ENCODE measurements at regions not wholly inside any gene's neighbourhood (a gene's known extent, or its start where the extent isn't known, plus 50 kb on each side); places are given as distances from the start of the nearest gene placed in this dataset.

- H3K9me1 ChIP-seq (replicated peaks; ENCODE audit: control insufficient read depth, extremely low read depth, insufficient read depth, low read length), result no peaks in the 10 kb centered on the region
- H3K4me1 ChIP-seq (ENCODE audit: control insufficient read depth, extremely low read depth, insufficient read depth, low read length), result no peaks in the 10 kb centered on the region
- H2AFZ ChIP-seq (ENCODE audit: low read depth, low read length), result no peak overlapping the region
- H3K4me3 ChIP-seq (replicated peaks in 1 of 3; ENCODE audit: insufficient read depth in 1 of 3, low read depth in 1 of 3, low read length in 3 of 3), result no peak overlapping the region
- DNase-seq (ENCODE audit: low read depth, low spot score) (no peak), FAIRE-seq (no peak)
- no peaks in the 10 kb centered on the region for H3K9me3 ChIP-seq (replicated peaks; ENCODE audit: control insufficient read depth, insufficient read depth, low read length)
- ChIA-PET POLR2A (no interaction called here), CTCF (no interaction called here)
- H3K79me2 ChIP-seq (ENCODE audit: control insufficient read depth, insufficient read depth, low read length), result no peaks in the 10 kb centered on the region
- intact Hi-C loops (cut with micrococcal nuclease), result no loop called here
- no peak overlapping the region for H3K4me2 ChIP-seq (ENCODE audit: insufficient read depth, low read length)
- H3K27ac ChIP-seq (ENCODE audit: insufficient read depth, low read depth, low read length), result no peak overlapping the region
- TF ChIP-seq JUN (IDR thresholded peaks at IDR 0.05; ENCODE audit: borderline replicate concordance, insufficient read depth, insufficient read length, low read depth) (no peak), EZH2 (IDR thresholded peaks at IDR 0.05; ENCODE audit: borderline replicate concordance, low read depth, low read length, severe bottlenecking) (no peak), MAX (IDR thresholded peaks at IDR 0.05; ENCODE audit: insufficient read depth, insufficient read length) (no peak), POLR2A (IDR thresholded peaks at IDR 0.05; ENCODE audit: low read depth, low read length) (no peak), POLR2AphosphoS5 (IDR thresholded peaks at IDR 0.05; ENCODE audit: insufficient read depth, low read depth, low read length) (no peak), GATA2 (IDR thresholded peaks at IDR 0.05; ENCODE audit: insufficient read depth, insufficient read length, low read depth, low read length) (no peak), MYC (IDR thresholded peaks at IDR 0.05; ENCODE audit: low read depth, low read length) (no peak), FOS (IDR thresholded peaks at IDR 0.05; ENCODE audit: borderline replicate concordance, insufficient read depth, low read length) (no peak)
- TF ChIP-seq, protein P1, sequence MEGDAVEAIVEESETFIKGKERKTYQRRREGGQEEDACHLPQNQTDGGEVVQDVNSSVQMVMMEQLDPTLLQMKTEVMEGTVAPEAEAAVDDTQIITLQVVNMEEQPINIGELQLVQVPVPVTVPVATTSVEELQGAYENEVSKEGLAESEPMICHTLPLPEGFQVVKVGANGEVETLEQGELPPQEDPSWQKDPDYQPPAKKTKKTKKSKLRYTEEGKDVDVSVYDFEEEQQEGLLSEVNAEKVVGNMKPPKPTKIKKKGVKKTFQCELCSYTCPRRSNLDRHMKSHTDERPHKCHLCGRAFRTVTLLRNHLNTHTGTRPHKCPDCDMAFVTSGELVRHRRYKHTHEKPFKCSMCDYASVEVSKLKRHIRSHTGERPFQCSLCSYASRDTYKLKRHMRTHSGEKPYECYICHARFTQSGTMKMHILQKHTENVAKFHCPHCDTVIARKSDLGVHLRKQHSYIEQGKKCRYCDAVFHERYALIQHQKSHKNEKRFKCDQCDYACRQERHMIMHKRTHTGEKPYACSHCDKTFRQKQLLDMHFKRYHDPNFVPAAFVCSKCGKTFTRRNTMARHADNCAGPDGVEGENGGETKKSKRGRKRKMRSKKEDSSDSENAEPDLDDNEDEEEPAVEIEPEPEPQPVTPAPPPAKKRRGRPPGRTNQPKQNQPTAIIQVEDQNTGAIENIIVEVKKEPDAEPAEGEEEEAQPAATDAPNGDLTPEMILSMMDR (IDR thresholded peaks at IDR 0.05; ENCODE audit: extremely low read depth in 1 of 2, insufficient read depth in 1 of 2, low read depth in 1 of 2, low read length in 2 of 2), result no peak
- no peaks in the 10 kb centered on the region for H4K20me1 ChIP-seq (replicated peaks; ENCODE audit: control insufficient read depth, extremely low read depth, insufficient read depth, low read length)
- H3K9ac ChIP-seq (replicated peaks; ENCODE audit: extremely low read depth, insufficient read depth, low read length), result no peak overlapping the region
- no peaks in the 10 kb centered on the region for H3K27me3 ChIP-seq (ENCODE audit: control insufficient read depth in 2 of 2, insufficient read depth in 2 of 2, low read length in 2 of 2)
- H3K36me3 ChIP-seq (ENCODE audit: control insufficient read depth in 2 of 2, extremely low read depth in 1 of 2, insufficient read depth in 2 of 2, low read length in 2 of 2), result no peaks in the 10 kb centered on the region
- dilution Hi-C loops (cut with MboI; ENCODE audit: extremely low pct_ligation_motif_present, low sequenced_read_pairs), result no loop called here
- BruUV-seq (replicated peaks), result no TSS peak
Measured at GRCh38 chr11:119816660-119817059, 87.7 kb upstream of the NECTIN1 start.

Data from endothelial cell of umbilical vein (primary cell).